Fibroblast of pulmonary artery (primary cell): ENCODE measurements at regions not wholly inside any gene's neighbourhood (a gene's known extent, or its start where the extent isn't known, plus 50 kb on each side); places are given as distances from the start of the nearest gene placed in this dataset.
"Not testable (repeated sequence)": the region's sequence is repeated elsewhere in the genome, so short reads cannot be mapped to it uniquely, and the experiment has no call there.

Experiments
- DNase-seq: peaks from one replicate; pipeline ENCODE4 v3.0.0-alpha.2; 2010; ENCODE audit warnings: low read depth
- H3K4me3 ChIP-seq: replicated peaks from 2 replicates; pipeline ENCODE4 v1.5.1; 2011; ENCODE audit warnings: low read depth, mild to moderate bottlenecking, control low read depth, low read length, moderate library complexity
- CTCF ChIP-seq: IDR thresholded peaks from 2 replicates; pipeline ENCODE4 v1.5.1; 2011; ENCODE audit warnings: mild to moderate bottlenecking, control low read depth, low read length, inconsistent platforms; ENCODE audit errors: missing control alignments

GRCh38 chr9:36521148-36521547 lies 51.5 kb upstream of the MELK start:
- H3K4me3 ChIP-seq: no peak overlapping the region
- TF ChIP-seq CTCF: no peak
- DNase-seq: no peak

- no peak overlapping the region for H3K4me3 ChIP-seq
- DNase-seq: no peak
- TF ChIP-seq CTCF: no peak
Measured at GRCh38 chr9:36517131-36517530, 55.6 kb upstream of the MELK start.

- no peak overlapping the region for H3K4me3 ChIP-seq
- DNase-seq: no peak
- no peak for TF ChIP-seq CTCF
Measured at GRCh38 chr9:36504156-36504555, 68.5 kb upstream of the MELK start.

GRCh38 chr9:36503172-36504088 lies 69.3 kb upstream of the MELK start:
- H3K4me3 ChIP-seq: no peak overlapping the region
- peak; percentile 9 for DNase-seq
- TF ChIP-seq CTCF: no peak

- H3K4me3 ChIP-seq: no peak overlapping the region
- TF ChIP-seq CTCF: no peak
- no peak for DNase-seq
Measured at GRCh38 chr9:36501727-36502126, 71.0 kb upstream of the MELK start.

GRCh38 chr9:36500931-36501330 lies 71.8 kb upstream of the MELK start:
- not testable (repeated sequence) for DNase-seq, H3K4me3 ChIP-seq

GRCh38 chr9:36499174-36499890 lies 73.4 kb upstream of the MELK start:
- no peak for DNase-seq
- H3K4me3 ChIP-seq: no peak overlapping the region
- no peak for TF ChIP-seq CTCF

GRCh38 chr9:36493564-36493963 lies 79.1 kb upstream of the MELK start:
- H3K4me3 ChIP-seq, DNase-seq: not testable (repeated sequence)
